OCI-LY7 (cell line): ENCODE measurements at regions not wholly inside any gene's neighbourhood (a gene's known extent, or its start where the extent isn't known, plus 50 kb on each side); places are given as distances from the start of the nearest gene placed in this dataset.

Experiments used
- CTCF ChIP-seq: fragments of 200-600 bp; sonication (generic); conservative IDR thresholded peaks from 2 replicates; pipeline ENCODE4 v1.5.1; 2014; ENCODE audit warnings: mild to moderate bottlenecking, antibody characterized with exemption, low read length, moderate library complexity, mixed read lengths
- EZH2phosphoT487 ChIP-seq: fragments of 200-600 bp; sonication (generic); IDR thresholded peaks from 2 replicates; pipeline ENCODE4 v1.6.1; 2018; ENCODE audit warnings: low read depth, borderline replicate concordance, mild to moderate bottlenecking, mixed run types, antibody characterized with exemption, low read length, moderate library complexity, mixed read lengths

- TF ChIP-seq CTCF (no peak), EZH2phosphoT487 (no peak)
Observed at GRCh38 chr14:54040846-54041245, 84.2 kb upstream of the BMP4 start.
